ENCODE measurements at regions not wholly inside any gene's neighbourhood (a gene's known extent, or its start where the extent isn't known, plus 50 kb on each side); places are given as distances from the start of the nearest gene placed in this dataset.

GRCh38 chr1:69491416-69491815, 76.3 kb upstream of the LRRC7 start:
- Histone ChIP-seq H3K27me3 (ENCODE audit: control insufficient read depth, insufficient read depth, low read length) (no peaks in the 10 kb centered on the region), H3K4me1 (ENCODE audit: control insufficient read depth, insufficient read depth, low read length) (no peaks in the 10 kb centered on the region), H3K27ac (ENCODE audit: low read depth, low read length) (no peak overlapping the region)

GRCh38 chr1:69492286-69492685, 75.4 kb upstream of the LRRC7 start:
- Histone ChIP-seq H3K4me1 (ENCODE audit: control insufficient read depth, insufficient read depth, low read length) (no peaks in the 10 kb centered on the region), H3K4me3 (ENCODE audit: low read length) (no peak overlapping the region), H3K27ac (ENCODE audit: low read depth, low read length) (no peak overlapping the region), H3K27me3 (ENCODE audit: control insufficient read depth, insufficient read depth, low read length) (no peaks in the 10 kb centered on the region), H3K9ac (ENCODE audit: low read length) (no peak overlapping the region), H3K36me3 (ENCODE audit: control insufficient read depth, insufficient read depth, low read length) (no peaks in the 10 kb centered on the region)

More at GRCh38 chr1:69491416-69491815, 76.3 kb upstream of the LRRC7 start:
- Histone ChIP-seq H3K36me3 (ENCODE audit: control insufficient read depth, insufficient read depth, low read length) (no peaks in the 10 kb centered on the region), H3K4me3 (ENCODE audit: low read length) (no peak overlapping the region), H3K9ac (ENCODE audit: low read length) (no peak overlapping the region)

- Histone ChIP-seq H3K27me3 (ENCODE audit: control insufficient read depth, insufficient read depth, low read length) (no peaks in the 10 kb centered on the region), H3K9ac (ENCODE audit: low read length) (no peak overlapping the region), H3K4me3 (ENCODE audit: low read length) (no peak overlapping the region), H3K36me3 (ENCODE audit: control insufficient read depth, insufficient read depth, low read length) (no peaks in the 10 kb centered on the region), H3K4me1 (ENCODE audit: control insufficient read depth, insufficient read depth, low read length) (no peaks in the 10 kb centered on the region), H3K27ac (ENCODE audit: low read depth, low read length) (no peak overlapping the region)
Measured at GRCh38 chr1:69494221-69494620, 73.5 kb upstream of the LRRC7 start.

GRCh38 chr1:69497441-69498221, 70.1 kb upstream of the LRRC7 start:
- no peaks in the 10 kb centered on the region for H3K36me3 ChIP-seq (ENCODE audit: control insufficient read depth, insufficient read depth, low read length)
- H3K4me3 ChIP-seq (ENCODE audit: low read length) = no peak overlapping the region
- no peaks in the 10 kb centered on the region for H3K27me3 ChIP-seq (ENCODE audit: control insufficient read depth, insufficient read depth, low read length)
- H3K4me1 ChIP-seq (ENCODE audit: control insufficient read depth, insufficient read depth, low read length) = no peaks in the 10 kb centered on the region
- H3K27ac ChIP-seq (ENCODE audit: low read depth, low read length) = no peak overlapping the region
- H3K9ac ChIP-seq (ENCODE audit: low read length) = no peak overlapping the region

- Histone ChIP-seq H3K36me3 (ENCODE audit: control insufficient read depth, insufficient read depth, low read length) (no peaks in the 10 kb centered on the region), H3K4me1 (ENCODE audit: control insufficient read depth, insufficient read depth, low read length) (no peaks in the 10 kb centered on the region), H3K9ac (ENCODE audit: low read length) (no peak overlapping the region), H3K4me3 (ENCODE audit: low read length) (no peak overlapping the region), H3K27me3 (ENCODE audit: control insufficient read depth, insufficient read depth, low read length) (no peaks in the 10 kb centered on the region), H3K27ac (ENCODE audit: low read depth, low read length) (no peak overlapping the region)
Measured at GRCh38 chr1:69498711-69499110, 69.0 kb upstream of the LRRC7 start.

DNA sequence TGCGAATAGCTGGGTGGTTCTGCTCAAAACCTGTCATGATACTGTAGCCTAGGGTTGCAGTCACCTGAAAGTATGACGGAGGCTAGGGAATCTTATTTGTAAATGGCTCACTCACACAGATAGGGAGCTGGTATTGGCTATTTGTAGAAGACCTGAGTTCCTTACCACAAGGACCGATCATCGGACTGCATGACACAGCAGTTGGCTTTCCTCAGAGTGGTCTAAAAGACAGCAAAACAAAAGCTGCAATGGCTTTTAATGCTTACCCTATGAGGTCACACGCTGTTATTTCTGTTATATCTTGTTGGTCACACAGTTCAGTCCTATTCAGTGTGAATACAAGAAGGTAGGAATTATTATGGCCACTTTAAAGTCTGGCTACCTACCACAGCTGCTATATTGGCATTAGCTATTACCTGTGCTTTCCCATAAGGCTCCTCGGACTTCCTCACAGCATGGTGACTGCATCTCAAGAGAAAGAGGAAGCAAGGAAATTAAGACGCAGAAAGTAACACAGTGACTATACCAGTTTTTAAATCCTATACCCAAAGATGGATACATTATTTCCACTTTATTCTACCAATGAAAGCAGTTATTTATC, 68.4 kb upstream of the LRRC7 start:
- Histone ChIP-seq H3K4me1 (ENCODE audit: control insufficient read depth, insufficient read depth, low read length) (no peaks in the 10 kb centered on the region), H3K9ac (ENCODE audit: low read length) (no peak overlapping the region), H3K4me3 (ENCODE audit: low read length) (no peak overlapping the region), H3K27me3 (ENCODE audit: control insufficient read depth, insufficient read depth, low read length) (no peaks in the 10 kb centered on the region), H3K36me3 (ENCODE audit: control insufficient read depth, insufficient read depth, low read length) (no peaks in the 10 kb centered on the region), H3K27ac (ENCODE audit: low read depth, low read length) (no peak overlapping the region)

DNA sequence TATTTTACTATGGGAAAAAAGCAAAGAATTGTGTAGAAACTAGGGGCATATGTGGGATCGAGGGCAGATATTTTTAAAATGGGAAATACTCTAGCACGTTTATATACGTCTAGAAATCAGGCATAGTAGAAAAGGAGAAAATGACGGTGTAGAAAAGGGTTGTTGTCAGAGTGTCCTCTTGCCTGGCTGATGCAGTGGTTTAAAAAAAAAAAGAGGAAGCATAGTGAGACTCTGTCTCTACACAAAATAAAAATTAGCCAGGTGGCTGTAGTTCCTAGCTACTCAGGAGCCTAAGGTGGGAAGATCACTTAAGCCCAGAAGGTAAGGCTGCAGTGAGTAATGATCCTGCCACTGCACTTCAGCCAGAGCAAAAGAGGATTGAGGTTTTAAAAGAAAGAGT, 64.7 kb upstream of the LRRC7 start:
- H3K9ac ChIP-seq (ENCODE audit: low read length) = no peak overlapping the region

GRCh38 chr1:69504730-69505252, 62.9 kb upstream of the LRRC7 start:
- no peak overlapping the region for H3K27ac ChIP-seq (ENCODE audit: low read depth, low read length)
- no peaks in the 10 kb centered on the region for H3K27me3 ChIP-seq (ENCODE audit: control insufficient read depth, insufficient read depth, low read length)
- no peaks in the 10 kb centered on the region for H3K36me3 ChIP-seq (ENCODE audit: control insufficient read depth, insufficient read depth, low read length)
- H3K9ac ChIP-seq (ENCODE audit: low read length) = no peak overlapping the region
- no peaks in the 10 kb centered on the region for H3K4me1 ChIP-seq (ENCODE audit: control insufficient read depth, insufficient read depth, low read length)
- no peak overlapping the region for H3K4me3 ChIP-seq (ENCODE audit: low read length)

More for the DNA sequence above, 64.7 kb upstream of the LRRC7 start:
- Histone ChIP-seq H3K36me3 (ENCODE audit: control insufficient read depth, insufficient read depth, low read length) (no peaks in the 10 kb centered on the region), H3K4me1 (ENCODE audit: control insufficient read depth, insufficient read depth, low read length) (no peaks in the 10 kb centered on the region), H3K4me3 (ENCODE audit: low read length) (no peak overlapping the region), H3K27me3 (ENCODE audit: control insufficient read depth, insufficient read depth, low read length) (no peaks in the 10 kb centered on the region), H3K27ac (ENCODE audit: low read depth, low read length) (no peak overlapping the region)

GRCh38 chr1:69506311-69506710, 61.4 kb upstream of the LRRC7 start:
- Histone ChIP-seq H3K36me3 (ENCODE audit: control insufficient read depth, insufficient read depth, low read length) (no peaks in the 10 kb centered on the region), H3K9ac (ENCODE audit: low read length) (no peak overlapping the region), H3K27me3 (ENCODE audit: control insufficient read depth, insufficient read depth, low read length) (no peaks in the 10 kb centered on the region)

GRCh38 chr1:69506721-69507120, 61.0 kb upstream of the LRRC7 start:
- H3K27ac ChIP-seq (ENCODE audit: low read depth, low read length) = no peak overlapping the region
- H3K36me3 ChIP-seq (ENCODE audit: control insufficient read depth, insufficient read depth, low read length) = no peaks in the 10 kb centered on the region
- no peak overlapping the region for H3K9ac ChIP-seq (ENCODE audit: low read length)
- H3K27me3 ChIP-seq (ENCODE audit: control insufficient read depth, insufficient read depth, low read length) = no peaks in the 10 kb centered on the region
- H3K4me3 ChIP-seq (ENCODE audit: low read length) = no peak overlapping the region
- H3K4me1 ChIP-seq (ENCODE audit: control insufficient read depth, insufficient read depth, low read length) = no peaks in the 10 kb centered on the region

More at GRCh38 chr1:69506311-69506710, 61.4 kb upstream of the LRRC7 start:
- Histone ChIP-seq H3K27ac (ENCODE audit: low read depth, low read length) (no peak overlapping the region), H3K4me3 (ENCODE audit: low read length) (no peak overlapping the region), H3K4me1 (ENCODE audit: control insufficient read depth, insufficient read depth, low read length) (no peaks in the 10 kb centered on the region)

DNA sequence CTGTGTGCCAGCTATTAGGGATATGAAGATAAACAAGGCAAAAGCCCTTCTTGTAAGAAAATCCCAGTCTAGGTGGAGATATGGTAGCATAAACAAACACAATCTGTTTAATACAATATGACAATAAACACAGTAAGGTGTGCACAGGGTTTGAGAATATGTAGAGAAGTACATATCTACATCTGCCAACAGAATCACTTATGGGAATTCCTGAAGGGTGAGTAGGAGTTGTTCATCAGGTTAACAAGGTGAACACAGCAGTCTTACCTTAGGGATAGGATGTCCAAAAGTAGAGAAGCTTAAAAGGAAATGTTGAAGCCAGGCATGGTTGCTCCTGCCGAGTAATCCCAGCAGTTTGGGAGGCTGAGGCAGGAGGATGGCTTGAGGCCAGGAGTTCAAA, 57.7 kb upstream of the LRRC7 start:
- Histone ChIP-seq H3K27ac (ENCODE audit: low read depth, low read length) (no peak overlapping the region), H3K4me1 (ENCODE audit: control insufficient read depth, insufficient read depth, low read length) (no peaks in the 10 kb centered on the region), H3K4me3 (ENCODE audit: low read length) (no peak overlapping the region), H3K36me3 (ENCODE audit: control insufficient read depth, insufficient read depth, low read length) (no peaks in the 10 kb centered on the region), H3K27me3 (ENCODE audit: control insufficient read depth, insufficient read depth, low read length) (no peaks in the 10 kb centered on the region), H3K9ac (ENCODE audit: low read length) (no peak overlapping the region)

GRCh38 chr1:69511426-69512192, 56.1 kb upstream of the LRRC7 start:
- H3K27ac ChIP-seq (ENCODE audit: low read depth, low read length) = no peak overlapping the region
- no peak overlapping the region for H3K4me3 ChIP-seq (ENCODE audit: low read length)
- no peaks in the 10 kb centered on the region for H3K4me1 ChIP-seq (ENCODE audit: control insufficient read depth, insufficient read depth, low read length)
- no peak overlapping the region for H3K9ac ChIP-seq (ENCODE audit: low read length)
- H3K36me3 ChIP-seq (ENCODE audit: control insufficient read depth, insufficient read depth, low read length) = no peaks in the 10 kb centered on the region
- H3K27me3 ChIP-seq (ENCODE audit: control insufficient read depth, insufficient read depth, low read length) = no peaks in the 10 kb centered on the region
